MM.1S (cell line): ENCODE measurements at regions not wholly inside any gene's neighbourhood (a gene's known extent, or its start where the extent isn't known, plus 50 kb on each side); places are given as distances from the start of the nearest gene placed in this dataset.

Source experiments
- DNase-seq: peaks from one replicate; pipeline ENCODE4 v3.0.0-alpha.2; 2015
- H2AFZ ChIP-seq: fragments of 300-600 bp; sonication (generic); 2 replicates; pipeline ENCODE4 v1.6.0; 2016; ENCODE audit warnings: antibody characterized with exemption, low read length
- H3F3A ChIP-seq: fragments of 300-600 bp; sonication (generic); 2 replicates; pipeline ENCODE4 v1.6.1; 2016; ENCODE audit warnings: mild to moderate bottlenecking, antibody characterized with exemption, low read length, moderate library complexity, mixed read lengths; ENCODE audit not compliant: insufficient read depth
- H3K27ac ChIP-seq: fragments of 300-600 bp; sonication (generic); 2 replicates; pipeline ENCODE4 v1.5.1; 2016; ENCODE audit warnings: mild to moderate bottlenecking, low read length
- H3K27me3 ChIP-seq: fragments of 300-600 bp; sonication (generic); replicated peaks from 2 replicates; pipeline ENCODE4 v1.6.0; 2016; ENCODE audit warnings: low read length; ENCODE audit not compliant: insufficient read depth
- H3K36me3 ChIP-seq: fragments of 300-600 bp; sonication (generic); replicated peaks from 2 replicates; pipeline ENCODE4 v1.6.1; 2016; ENCODE audit warnings: mild to moderate bottlenecking, low read length, mixed read lengths; ENCODE audit not compliant: insufficient read depth
- H3K4me1 ChIP-seq: fragments of 300-600 bp; sonication (generic); 2 replicates; pipeline ENCODE4 v1.6.1; 2016; ENCODE audit warnings: low read length, mixed read lengths
- H3K4me2 ChIP-seq: fragments of 300-600 bp; sonication (generic); 2 replicates; pipeline ENCODE4 v1.6.0; 2016; ENCODE audit warnings: low read depth, low read length
- H3K4me3 ChIP-seq: fragments of 300-600 bp; sonication (generic); 2 replicates; pipeline ENCODE4 v1.5.1; 2016; ENCODE audit warnings: low read length, mixed read lengths
- H3K79me2 ChIP-seq: fragments of 300-600 bp; sonication (generic); 2 replicates; pipeline ENCODE4 v1.6.1; 2016; ENCODE audit warnings: mixed run types, low read length, mixed read lengths
- H3K9ac ChIP-seq: fragments of 300-600 bp; sonication (generic); 2 replicates; pipeline ENCODE4 v1.6.1; 2016; ENCODE audit warnings: low read length, mixed read lengths
- H3K9me2 ChIP-seq: fragments of 300-600 bp; sonication (generic); replicated peaks from 2 replicates; pipeline ENCODE4 v1.6.1; 2016; ENCODE audit warnings: mild to moderate bottlenecking, low read length, mixed read lengths; ENCODE audit not compliant: insufficient read depth
- H3K9me3 ChIP-seq: fragments of 300-600 bp; sonication (generic); replicated peaks from 2 replicates; pipeline ENCODE4 v1.6.1; 2016; ENCODE audit warnings: mild to moderate bottlenecking, low read length, mixed read lengths; ENCODE audit not compliant: insufficient read depth
- H4K20me1 ChIP-seq: fragments of 300-600 bp; sonication (generic); 2 replicates; pipeline ENCODE4 v1.6.1; 2016; ENCODE audit warnings: mild to moderate bottlenecking, low read length, moderate library complexity, mixed read lengths; ENCODE audit not compliant: insufficient read depth
- EZH2 ChIP-seq: fragments of 300-600 bp; sonication (generic); optimal IDR thresholded peaks from 2 replicates; pipeline ENCODE3; 2017; ENCODE audit warnings: low read depth, mild to moderate bottlenecking, antibody characterized with exemption, low read length, mixed read lengths
- EZH2phosphoT487 ChIP-seq: fragments of 300-600 bp; sonication (generic); IDR thresholded peaks from 2 replicates; pipeline ENCODE4 v1.6.1; 2018; ENCODE audit warnings: antibody characterized with exemption, low read length
- TF ChIP-seq, protein P1 (sequence below): fragments of 300-600 bp; sonication (generic); IDR thresholded peaks from 2 replicates; pipeline ENCODE4 v1.5.1; 2016; ENCODE audit warnings: antibody characterized with exemption, low read length, mixed read lengths

DNA sequence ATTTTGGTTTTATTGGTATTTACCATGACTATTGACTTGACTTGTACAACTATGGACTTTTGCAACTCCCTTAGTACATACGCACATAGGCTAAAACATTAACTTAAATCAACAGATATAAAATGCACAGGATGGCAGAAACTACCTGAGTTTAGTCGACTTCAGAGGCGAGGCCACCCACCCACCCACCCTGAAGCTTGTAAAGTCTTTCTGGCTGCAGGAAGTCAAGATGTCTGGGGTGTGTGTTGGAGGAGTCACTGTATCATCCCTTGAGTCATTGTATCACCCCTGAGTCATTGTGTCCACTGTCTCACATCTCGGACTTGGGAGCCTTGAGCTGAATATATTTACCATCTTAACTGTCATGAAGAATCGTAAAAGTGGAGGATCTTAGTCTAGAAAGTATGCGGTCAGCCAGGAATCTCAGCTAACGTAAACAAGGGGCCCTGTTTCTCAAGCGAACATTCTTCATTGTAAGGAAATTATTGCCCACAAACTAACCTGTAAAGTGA is 140.0 kb upstream of the ST6GAL2 start:
- no peak for DNase-seq
- Histone ChIP-seq H3K4me2 (no peak overlapping the region), H3K4me3 (no peak overlapping the region), H3K9me3 (no peaks in the 10 kb centered on the region), H4K20me1 (no peaks in the 10 kb centered on the region), H3K27ac (no peak overlapping the region), H3K9ac (no peak overlapping the region), H3K27me3 (no peaks in the 10 kb centered on the region), H3K9me2 (no peaks in the 10 kb centered on the region), H3K4me1 (no peaks in the 10 kb centered on the region), H3F3A (no peaks in the 10 kb centered on the region), H2AFZ (no peak overlapping the region), H3K36me3 (no peaks in the 10 kb centered on the region), H3K79me2 (no peaks in the 10 kb centered on the region)
- TF ChIP-seq EZH2 (no peak), EZH2phosphoT487 (no peak)
- TF ChIP-seq, protein P1, sequence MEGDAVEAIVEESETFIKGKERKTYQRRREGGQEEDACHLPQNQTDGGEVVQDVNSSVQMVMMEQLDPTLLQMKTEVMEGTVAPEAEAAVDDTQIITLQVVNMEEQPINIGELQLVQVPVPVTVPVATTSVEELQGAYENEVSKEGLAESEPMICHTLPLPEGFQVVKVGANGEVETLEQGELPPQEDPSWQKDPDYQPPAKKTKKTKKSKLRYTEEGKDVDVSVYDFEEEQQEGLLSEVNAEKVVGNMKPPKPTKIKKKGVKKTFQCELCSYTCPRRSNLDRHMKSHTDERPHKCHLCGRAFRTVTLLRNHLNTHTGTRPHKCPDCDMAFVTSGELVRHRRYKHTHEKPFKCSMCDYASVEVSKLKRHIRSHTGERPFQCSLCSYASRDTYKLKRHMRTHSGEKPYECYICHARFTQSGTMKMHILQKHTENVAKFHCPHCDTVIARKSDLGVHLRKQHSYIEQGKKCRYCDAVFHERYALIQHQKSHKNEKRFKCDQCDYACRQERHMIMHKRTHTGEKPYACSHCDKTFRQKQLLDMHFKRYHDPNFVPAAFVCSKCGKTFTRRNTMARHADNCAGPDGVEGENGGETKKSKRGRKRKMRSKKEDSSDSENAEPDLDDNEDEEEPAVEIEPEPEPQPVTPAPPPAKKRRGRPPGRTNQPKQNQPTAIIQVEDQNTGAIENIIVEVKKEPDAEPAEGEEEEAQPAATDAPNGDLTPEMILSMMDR: no peak

DNA sequence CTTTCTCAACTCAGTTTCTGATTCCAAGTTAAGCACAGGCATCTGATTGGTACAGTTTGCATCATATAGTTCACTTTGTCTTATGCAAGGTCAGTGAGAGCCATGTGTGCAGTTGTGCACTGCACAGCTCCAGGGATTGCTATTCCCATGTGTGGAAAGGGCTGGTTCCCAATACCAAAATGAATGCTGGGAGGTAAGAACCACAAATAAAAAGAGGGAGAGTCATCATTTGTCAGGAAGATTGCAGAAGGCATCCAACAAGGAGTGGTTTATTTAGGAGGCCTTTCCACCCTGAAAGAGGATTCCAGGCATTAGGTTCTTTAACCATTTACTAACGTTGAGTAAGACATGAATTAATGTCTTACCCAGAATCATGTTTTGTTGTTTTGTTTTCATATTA is 141.2 kb upstream of the ST6GAL2 start:
- Histone ChIP-seq H3F3A (no peaks in the 10 kb centered on the region), H3K27me3 (no peaks in the 10 kb centered on the region), H3K9ac (no peak overlapping the region), H3K9me3 (no peaks in the 10 kb centered on the region), H3K4me2 (no peak overlapping the region), H3K4me3 (no peak overlapping the region), H3K9me2 (no peaks in the 10 kb centered on the region), H3K27ac (no peak overlapping the region), H4K20me1 (no peaks in the 10 kb centered on the region), H3K36me3 (no peaks in the 10 kb centered on the region), H3K79me2 (no peaks in the 10 kb centered on the region), H3K4me1 (no peaks in the 10 kb centered on the region), H2AFZ (no peak overlapping the region)
- no peak for DNase-seq
- TF ChIP-seq, protein P1: no peak
- no peak for TF ChIP-seq EZH2
- TF ChIP-seq EZH2phosphoT487: no peak

- Histone ChIP-seq H3K4me3 (no peak overlapping the region), H3F3A (no peaks in the 10 kb centered on the region), H3K36me3 (no peaks in the 10 kb centered on the region), H3K27me3 (no peaks in the 10 kb centered on the region), H3K79me2 (no peaks in the 10 kb centered on the region), H3K9ac (no peak overlapping the region), H3K4me2 (no peak overlapping the region), H3K4me1 (no peaks in the 10 kb centered on the region), H3K9me2 (no peaks in the 10 kb centered on the region), H2AFZ (no peak overlapping the region), H3K9me3 (no peaks in the 10 kb centered on the region), H4K20me1 (no peaks in the 10 kb centered on the region), H3K27ac (no peak overlapping the region)
- peak; percentile 10 for DNase-seq
- no peak for TF ChIP-seq EZH2phosphoT487
- TF ChIP-seq, protein P1: no peak
- TF ChIP-seq EZH2: no peak
Observed at GRCh38 chr2:107027810-107028209, 141.8 kb upstream of the ST6GAL2 start.
